ENCODE measurements at regions not wholly inside any gene's neighbourhood (a gene's known extent, or its start where the extent isn't known, plus 50 kb on each side); places are given as distances from the start of the nearest gene placed in this dataset.

DNA sequence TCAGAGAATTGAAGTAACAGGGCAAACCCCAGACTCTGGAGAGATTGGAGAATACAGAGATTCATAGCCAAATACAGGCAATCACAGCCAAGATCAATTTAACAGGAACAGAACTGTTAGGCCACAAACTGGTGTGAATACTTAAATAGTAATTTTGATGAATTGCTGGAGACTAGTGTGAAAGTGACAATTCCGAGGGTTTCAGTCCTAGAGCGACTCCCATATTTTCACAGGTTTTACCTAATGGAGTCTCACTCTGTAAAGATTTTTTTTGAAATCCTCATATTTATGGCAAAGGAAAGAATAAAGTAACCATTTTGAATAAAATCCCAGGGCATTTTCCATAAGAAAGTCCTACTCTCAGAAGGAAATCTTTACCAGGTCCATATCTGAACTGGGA, 135.5 kb downstream of the MMUT start:
- DNase-seq (ENCODE audit: low spot score), result no peak
- no peaks in the 10 kb centered on the region for H3K9me3 ChIP-seq (ENCODE audit: control insufficient read depth in 4 of 4, low read length in 3 of 4)
- 85% methylated on average over 2 of the region's 2 CpGs for WGBS
- no peak overlapping the region for H3K9ac ChIP-seq (ENCODE audit: low read depth in 1 of 2, low read length in 2 of 2)
- no peak overlapping the region for H3K27ac ChIP-seq (ENCODE audit: low read depth in 1 of 2, low read length in 2 of 2)
- no peaks in the 10 kb centered on the region for H3K36me3 ChIP-seq (ENCODE audit: control insufficient read depth in 4 of 4, insufficient read depth in 3 of 4, low read depth in 1 of 4, low read length in 3 of 4)
- no peak overlapping the region for H3K4me3 ChIP-seq (ENCODE audit: low read depth in 1 of 3, low read length in 3 of 3)
- no peaks in the 10 kb centered on the region for H3K4me1 ChIP-seq (ENCODE audit: control insufficient read depth in 4 of 4, insufficient read depth in 4 of 4, low read length in 3 of 4)
- H3K27me3 ChIP-seq (ENCODE audit: control insufficient read depth in 4 of 4, insufficient read depth in 4 of 4, low read length in 3 of 4), result no peaks in the 10 kb centered on the region
- TF ChIP-seq JUND (IDR thresholded peaks at IDR 0.05), result no peak
- TF ChIP-seq YY1 (IDR thresholded peaks at IDR 0.05), result no peak
- no peak for TF ChIP-seq NR2F2 (IDR thresholded peaks at IDR 0.05)
- TF ChIP-seq, protein P1, sequence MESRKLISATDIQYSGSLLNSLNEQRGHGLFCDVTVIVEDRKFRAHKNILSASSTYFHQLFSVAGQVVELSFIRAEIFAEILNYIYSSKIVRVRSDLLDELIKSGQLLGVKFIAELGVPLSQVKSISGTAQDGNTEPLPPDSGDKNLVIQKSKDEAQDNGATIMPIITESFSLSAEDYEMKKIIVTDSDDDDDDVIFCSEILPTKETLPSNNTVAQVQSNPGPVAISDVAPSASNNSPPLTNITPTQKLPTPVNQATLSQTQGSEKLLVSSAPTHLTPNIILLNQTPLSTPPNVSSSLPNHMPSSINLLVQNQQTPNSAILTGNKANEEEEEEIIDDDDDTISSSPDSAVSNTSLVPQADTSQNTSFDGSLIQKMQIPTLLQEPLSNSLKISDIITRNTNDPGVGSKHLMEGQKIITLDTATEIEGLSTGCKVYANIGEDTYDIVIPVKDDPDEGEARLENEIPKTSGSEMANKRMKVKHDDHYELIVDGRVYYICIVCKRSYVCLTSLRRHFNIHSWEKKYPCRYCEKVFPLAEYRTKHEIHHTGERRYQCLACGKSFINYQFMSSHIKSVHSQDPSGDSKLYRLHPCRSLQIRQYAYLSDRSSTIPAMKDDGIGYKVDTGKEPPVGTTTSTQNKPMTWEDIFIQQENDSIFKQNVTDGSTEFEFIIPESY (IDR thresholded peaks at IDR 0.05), result no peak
- TF ChIP-seq SP1 (IDR thresholded peaks at IDR 0.05), result no peak
- TF ChIP-seq, protein P2, sequence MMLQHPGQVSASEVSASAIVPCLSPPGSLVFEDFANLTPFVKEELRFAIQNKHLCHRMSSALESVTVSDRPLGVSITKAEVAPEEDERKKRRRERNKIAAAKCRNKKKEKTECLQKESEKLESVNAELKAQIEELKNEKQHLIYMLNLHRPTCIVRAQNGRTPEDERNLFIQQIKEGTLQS (IDR thresholded peaks at IDR 0.05), result no peak
- TF ChIP-seq, protein P3, sequence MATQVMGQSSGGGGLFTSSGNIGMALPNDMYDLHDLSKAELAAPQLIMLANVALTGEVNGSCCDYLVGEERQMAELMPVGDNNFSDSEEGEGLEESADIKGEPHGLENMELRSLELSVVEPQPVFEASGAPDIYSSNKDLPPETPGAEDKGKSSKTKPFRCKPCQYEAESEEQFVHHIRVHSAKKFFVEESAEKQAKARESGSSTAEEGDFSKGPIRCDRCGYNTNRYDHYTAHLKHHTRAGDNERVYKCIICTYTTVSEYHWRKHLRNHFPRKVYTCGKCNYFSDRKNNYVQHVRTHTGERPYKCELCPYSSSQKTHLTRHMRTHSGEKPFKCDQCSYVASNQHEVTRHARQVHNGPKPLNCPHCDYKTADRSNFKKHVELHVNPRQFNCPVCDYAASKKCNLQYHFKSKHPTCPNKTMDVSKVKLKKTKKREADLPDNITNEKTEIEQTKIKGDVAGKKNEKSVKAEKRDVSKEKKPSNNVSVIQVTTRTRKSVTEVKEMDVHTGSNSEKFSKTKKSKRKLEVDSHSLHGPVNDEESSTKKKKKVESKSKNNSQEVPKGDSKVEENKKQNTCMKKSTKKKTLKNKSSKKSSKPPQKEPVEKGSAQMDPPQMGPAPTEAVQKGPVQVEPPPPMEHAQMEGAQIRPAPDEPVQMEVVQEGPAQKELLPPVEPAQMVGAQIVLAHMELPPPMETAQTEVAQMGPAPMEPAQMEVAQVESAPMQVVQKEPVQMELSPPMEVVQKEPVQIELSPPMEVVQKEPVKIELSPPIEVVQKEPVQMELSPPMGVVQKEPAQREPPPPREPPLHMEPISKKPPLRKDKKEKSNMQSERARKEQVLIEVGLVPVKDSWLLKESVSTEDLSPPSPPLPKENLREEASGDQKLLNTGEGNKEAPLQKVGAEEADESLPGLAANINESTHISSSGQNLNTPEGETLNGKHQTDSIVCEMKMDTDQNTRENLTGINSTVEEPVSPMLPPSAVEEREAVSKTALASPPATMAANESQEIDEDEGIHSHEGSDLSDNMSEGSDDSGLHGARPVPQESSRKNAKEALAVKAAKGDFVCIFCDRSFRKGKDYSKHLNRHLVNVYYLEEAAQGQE (IDR thresholded peaks at IDR 0.05), result no peak
- no peak for TF ChIP-seq FOXA1 (IDR thresholded peaks at IDR 0.05)
- TF ChIP-seq RAD21 (IDR thresholded peaks at IDR 0.05), result no peak
- TF ChIP-seq, protein P4, sequence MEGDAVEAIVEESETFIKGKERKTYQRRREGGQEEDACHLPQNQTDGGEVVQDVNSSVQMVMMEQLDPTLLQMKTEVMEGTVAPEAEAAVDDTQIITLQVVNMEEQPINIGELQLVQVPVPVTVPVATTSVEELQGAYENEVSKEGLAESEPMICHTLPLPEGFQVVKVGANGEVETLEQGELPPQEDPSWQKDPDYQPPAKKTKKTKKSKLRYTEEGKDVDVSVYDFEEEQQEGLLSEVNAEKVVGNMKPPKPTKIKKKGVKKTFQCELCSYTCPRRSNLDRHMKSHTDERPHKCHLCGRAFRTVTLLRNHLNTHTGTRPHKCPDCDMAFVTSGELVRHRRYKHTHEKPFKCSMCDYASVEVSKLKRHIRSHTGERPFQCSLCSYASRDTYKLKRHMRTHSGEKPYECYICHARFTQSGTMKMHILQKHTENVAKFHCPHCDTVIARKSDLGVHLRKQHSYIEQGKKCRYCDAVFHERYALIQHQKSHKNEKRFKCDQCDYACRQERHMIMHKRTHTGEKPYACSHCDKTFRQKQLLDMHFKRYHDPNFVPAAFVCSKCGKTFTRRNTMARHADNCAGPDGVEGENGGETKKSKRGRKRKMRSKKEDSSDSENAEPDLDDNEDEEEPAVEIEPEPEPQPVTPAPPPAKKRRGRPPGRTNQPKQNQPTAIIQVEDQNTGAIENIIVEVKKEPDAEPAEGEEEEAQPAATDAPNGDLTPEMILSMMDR (IDR thresholded peaks at IDR 0.05; ENCODE audit: low read depth, low read length, missing input control), result no peak
- TF ChIP-seq TAF1 (conservative IDR thresholded peaks at IDR 0.05), result no peak
- TF ChIP-seq EGR1 (IDR thresholded peaks at IDR 0.05; ENCODE audit: low read depth in 2 of 2), result no peak
- TF ChIP-seq HNF4G (IDR thresholded peaks at IDR 0.05), result no peak

DNA sequence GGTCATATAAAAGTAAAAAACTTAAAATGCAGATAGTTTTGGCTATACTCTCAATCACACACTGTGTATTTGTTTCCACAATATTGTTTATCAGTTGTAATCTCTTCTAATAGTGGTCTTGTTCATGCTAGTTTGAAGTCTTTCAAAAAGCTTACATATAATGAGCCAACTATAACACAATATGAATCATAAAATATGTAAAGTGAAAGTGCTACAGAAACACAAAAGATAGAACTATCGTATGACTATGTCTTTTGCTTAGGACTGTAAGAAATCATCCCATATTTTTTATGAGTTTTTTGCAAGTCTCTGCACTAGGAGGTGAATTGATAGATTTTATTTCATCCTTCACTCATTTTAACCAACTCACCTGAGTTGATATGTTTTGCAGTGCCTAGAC, 136.0 kb downstream of the MMUT start:
- Histone ChIP-seq H3K36me3 (ENCODE audit: control insufficient read depth in 4 of 4, insufficient read depth in 3 of 4, low read depth in 1 of 4, low read length in 3 of 4) (no peaks in the 10 kb centered on the region), H3K27me3 (ENCODE audit: control insufficient read depth in 4 of 4, insufficient read depth in 4 of 4, low read length in 3 of 4) (no peaks in the 10 kb centered on the region), H3K4me3 (ENCODE audit: low read depth in 1 of 3, low read length in 3 of 3) (no peak overlapping the region), H3K9me3 (ENCODE audit: control insufficient read depth in 4 of 4, low read length in 3 of 4) (no peaks in the 10 kb centered on the region), H3K9ac (ENCODE audit: low read depth in 1 of 2, low read length in 2 of 2) (no peak overlapping the region), H3K4me1 (ENCODE audit: control insufficient read depth in 4 of 4, insufficient read depth in 4 of 4, low read length in 3 of 4) (no peaks in the 10 kb centered on the region), H3K27ac (ENCODE audit: low read depth in 1 of 2, low read length in 2 of 2) (no peak overlapping the region)
- TF ChIP-seq, protein P5, sequence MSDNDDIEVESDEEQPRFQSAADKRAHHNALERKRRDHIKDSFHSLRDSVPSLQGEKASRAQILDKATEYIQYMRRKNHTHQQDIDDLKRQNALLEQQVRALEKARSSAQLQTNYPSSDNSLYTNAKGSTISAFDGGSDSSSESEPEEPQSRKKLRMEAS (IDR thresholded peaks at IDR 0.05), result no peak
- TF ChIP-seq HNF4G (IDR thresholded peaks at IDR 0.05) (no peak), NR2F2 (IDR thresholded peaks at IDR 0.05) (no peak), FOXA1 (IDR thresholded peaks at IDR 0.05) (no peak), EGR1 (IDR thresholded peaks at IDR 0.05; ENCODE audit: low read depth in 2 of 2) (no peak), FOXA2 (IDR thresholded peaks at IDR 0.05) (no peak), RXRA (IDR thresholded peaks at IDR 0.05) (no peak), JUND (IDR thresholded peaks at IDR 0.05) (no peak), HNF4A (conservative IDR thresholded peaks at IDR 0.05) (no peak), GABPA (IDR thresholded peaks at IDR 0.05 in 1 of 2, conservative IDR thresholded peaks at IDR 0.05 in 1 of 2) (no peak), RAD21 (IDR thresholded peaks at IDR 0.05) (no peak)
- TF ChIP-seq, protein P3 (IDR thresholded peaks at IDR 0.05), result no peak
- TF ChIP-seq, protein P4 (IDR thresholded peaks at IDR 0.05; ENCODE audit: low read depth, low read length, missing input control), result no peak
- 87% methylated on average over 1 of the region's 1 CpG for WGBS
- no peak for DNase-seq (ENCODE audit: low spot score)

All from liver (tissue), 8 donors.